GM12878 (cell line): ENCODE measurements at regions not wholly inside any gene's neighbourhood (a gene's known extent, or its start where the extent isn't known, plus 50 kb on each side); places are given as distances from the start of the nearest gene placed in this dataset.

Source experiments
- CEBPB ChIP-seq, 2 experiments: fragments of 150-350 bp in 1 of 2; IDR thresholded peaks; 2 replicates each; pipeline ENCODE4 v1.6.1; 2012 to 2014; ENCODE audit warnings: low read depth in 2 of 2, low read length in 2 of 2, borderline replicate concordance in 1 of 2, inconsistent platforms in 1 of 2
- CHD2 ChIP-seq: IDR thresholded peaks from 2 replicates; pipeline ENCODE4 v1.6.1; 2011; ENCODE audit warnings: low read depth, low read length, improper control_type of control experiment, borderline replicate concordance
- CTCF ChIP-seq, 3 experiments: IDR thresholded peaks in 2 of 3; conservative IDR thresholded peaks in 1 of 3; 2 replicates each; pipeline ENCODE4 v1.5.1; 2011; ENCODE audit warnings: low read depth in 3 of 3, low read length in 3 of 3, mild to moderate bottlenecking in 3 of 3, control low read depth in 2 of 3, moderate library complexity in 2 of 3, inconsistent platforms in 1 of 3, mixed read lengths in 1 of 3; ENCODE audit not compliant: control insufficient read depth in 2 of 3, insufficient read depth in 1 of 3; ENCODE audit errors: extremely low read depth in 1 of 3
- HDAC6 ChIP-seq: fragments of 200-600 bp; sonication (generic); IDR thresholded peaks from one replicate; pipeline ENCODE4 v1.8.0; 2017; ENCODE audit warnings: antibody characterized with exemption; ENCODE audit not compliant: unreplicated experiment
- MXI1 ChIP-seq: fragments of 150-350 bp; IDR thresholded peaks from 2 replicates; pipeline ENCODE4 v1.6.1; 2011; ENCODE audit warnings: low read depth, mild to moderate bottlenecking, inconsistent platforms, low read length, improper control_type of control experiment
- POLR2A ChIP-seq: IDR thresholded peaks from 2 replicates; pipeline ENCODE4 v1.6.1; 2011; ENCODE audit warnings: low read depth, mild to moderate bottlenecking, low read length
- PRDM15 ChIP-seq: fragments of 450-650 bp; formaldehyde crosslinking; IDR thresholded peaks from 2 replicates; pipeline ENCODE4 v1.4.0; 2020; ENCODE audit warnings: mild to moderate bottlenecking, moderate library complexity
- SUZ12 ChIP-seq: fragments of 200-600 bp; sonication (generic); IDR thresholded peaks from one replicate; pipeline ENCODE4 v1.6.1; 2018; ENCODE audit warnings: antibody characterized with exemption, mild to moderate bottlenecking; ENCODE audit not compliant: unreplicated experiment
- TAF1 ChIP-seq: IDR thresholded peaks from 2 replicates; pipeline ENCODE4 v1.6.1; 2011; ENCODE audit warnings: mild to moderate bottlenecking, low read depth, low read length, borderline replicate concordance
- ZSCAN29 ChIP-seq: fragments of 450-650 bp; IDR thresholded peaks from 2 replicates; pipeline ENCODE4 v1.6.1; 2017; ENCODE audit warnings: mild to moderate bottlenecking, moderate library complexity

DNA sequence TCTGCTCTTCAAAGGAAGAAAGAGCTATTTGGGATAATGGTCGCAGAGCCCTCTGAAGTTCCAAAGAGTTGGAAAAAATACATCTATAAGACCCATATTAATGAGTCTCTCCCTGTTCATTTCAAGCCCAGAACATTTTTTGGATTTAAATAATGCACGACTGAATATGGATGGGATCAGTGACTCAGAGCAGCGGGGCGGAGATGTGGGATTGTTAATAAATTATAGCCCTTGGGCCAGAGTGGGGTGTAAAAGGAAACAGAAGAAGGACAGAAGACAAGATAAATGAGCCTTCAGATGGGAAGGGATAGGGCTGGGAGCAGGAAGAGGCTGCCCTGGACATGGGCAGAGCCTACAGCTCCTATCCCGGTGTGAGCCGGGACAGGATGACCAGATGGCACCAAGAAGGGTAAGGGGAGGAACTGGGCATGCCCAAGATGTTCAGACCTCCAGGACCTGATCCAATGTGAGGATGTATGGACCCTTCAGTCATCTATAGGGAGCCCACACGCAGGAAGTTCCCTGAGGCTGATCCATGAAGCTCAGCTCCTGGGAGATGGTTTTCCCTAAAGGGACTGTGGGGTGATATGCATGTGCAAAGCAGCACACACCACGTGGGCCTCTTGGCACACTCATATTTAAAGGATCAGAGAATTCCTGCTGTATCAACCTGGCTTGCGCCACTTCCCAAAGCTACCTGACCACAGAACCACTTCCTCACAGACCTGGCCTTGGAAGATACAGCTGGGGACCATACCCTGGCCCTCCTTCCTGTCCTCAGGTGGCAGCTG is 96.1 kb upstream of the PLXNA4 start:
- TF ChIP-seq SUZ12: no peak
- no peak for TF ChIP-seq CEBPB (IDR thresholded peaks at IDR 0.05; ENCODE audit: borderline replicate concordance in 1 of 2, low read depth in 2 of 2, low read length in 2 of 2)
- no peak for TF ChIP-seq ZSCAN29
- TF ChIP-seq POLR2A: no peak
- TF ChIP-seq MXI1: no peak
- no peak for TF ChIP-seq TAF1
- no peak for TF ChIP-seq CTCF (IDR thresholded peaks at IDR 0.05 in 2 of 3, conservative IDR thresholded peaks at IDR 0.05 in 1 of 3; ENCODE audit: control insufficient read depth in 2 of 3, extremely low read depth in 1 of 3, insufficient read depth in 1 of 3, low read depth in 3 of 3, low read length in 3 of 3)
- TF ChIP-seq PRDM15 (CRISPR knock-in tag): no peak
- no peak for TF ChIP-seq HDAC6
- no peak for TF ChIP-seq CHD2
